OCI-M2 (cell line): ENCODE measurements at regions not wholly inside any gene's neighbourhood (a gene's known extent, or its start where the extent isn't known, plus 50 kb on each side); places are given as distances from the start of the nearest gene placed in this dataset.
"Not testable (repeated sequence)": the region's sequence is repeated elsewhere in the genome, so short reads cannot be mapped to it uniquely, and the experiment has no call there.

ENCODE experiments used
- DNase-seq: peaks from one replicate; lab custom pipeline; 2025; ENCODE audit not compliant: unreplicated experiment; lab: John Stamatoyannopoulos, UW

GRCh38 chr10:25851548-25851947 is 82.5 kb upstream of the MYO3A start:
- DNase-seq, result no peak

- no peak for DNase-seq
Observed at GRCh38 chr10:25852364-25852941, 81.6 kb upstream of the MYO3A start.

GRCh38 chr10:25858076-25858475 is 76.0 kb upstream of the MYO3A start:
- no peak for DNase-seq

- no peak for DNase-seq
Observed at GRCh38 chr10:25865267-25865666, 68.8 kb upstream of the MYO3A start.

- no peak for DNase-seq
Observed at GRCh38 chr10:25867321-25867720, 66.7 kb upstream of the MYO3A start.

- no peak for DNase-seq
Observed at GRCh38 chr10:25869067-25869591, 64.9 kb upstream of the MYO3A start.

- no peak for DNase-seq
Observed at GRCh38 chr10:25869609-25870008, 64.4 kb upstream of the MYO3A start.

- DNase-seq, result not testable (repeated sequence)
Observed at GRCh38 chr10:25874402-25874801, 59.6 kb upstream of the MYO3A start.

- peak; percentile 4 for DNase-seq
Observed at GRCh38 chr10:25875556-25876165, 58.4 kb upstream of the MYO3A start.

- DNase-seq, result no peak
Observed at GRCh38 chr10:25877296-25877695, 56.7 kb upstream of the MYO3A start.
